Stimulated activated CD4-positive, alpha-beta T cell treated with anti-CD3 and anti-CD28 coated beads, Interleukin-15, amount 100 ng/mL, for 1 hour (primary cell): ENCODE measurements at regions not wholly inside any gene's neighbourhood (a gene's known extent, or its start where the extent isn't known, plus 50 kb on each side); places are given as distances from the start of the nearest gene placed in this dataset.

Experiments used
- DNase-seq, 2 donors: peaks; one replicate each; pipeline ENCODE4 v3.0.0-alpha.2; 2020; ENCODE audit warnings: low read depth in 1 of 2, low spot score in 1 of 2

GRCh38 chr5:68698025-68698940 is 395.5 kb upstream of the SLC30A5 start:
- no peak for DNase-seq

- no peak for DNase-seq
Measured at GRCh38 chr5:68699966-68700365, 393.8 kb upstream of the SLC30A5 start.

- no peak for DNase-seq
Measured at GRCh38 chr5:68707575-68707974, 386.2 kb upstream of the SLC30A5 start.

GRCh38 chr5:68708156-68708841 is 385.5 kb upstream of the SLC30A5 start:
- no peak for DNase-seq

GRCh38 chr5:68708842-68709170 is 385.0 kb upstream of the SLC30A5 start:
- no peak for DNase-seq

- no peak for DNase-seq
Measured at GRCh38 chr5:68709239-68709638, 384.6 kb upstream of the SLC30A5 start.

GRCh38 chr5:68710514-68710913 is 383.3 kb upstream of the SLC30A5 start:
- no peak for DNase-seq

- no peak for DNase-seq
Measured at GRCh38 chr5:68711293-68712200, 382.3 kb upstream of the SLC30A5 start.

GRCh38 chr5:68714810-68715209 is 379.0 kb upstream of the SLC30A5 start:
- DNase-seq = no peak

- no peak for DNase-seq
Measured at GRCh38 chr5:68720884-68721610, 372.8 kb upstream of the SLC30A5 start.

- no peak for DNase-seq
Measured at GRCh38 chr5:68722357-68722756, 371.5 kb upstream of the SLC30A5 start.

- no peak for DNase-seq
Measured at GRCh38 chr5:68725905-68726683, 367.7 kb upstream of the SLC30A5 start.

GRCh38 chr5:68727931-68728330 is 365.9 kb upstream of the SLC30A5 start:
- DNase-seq = no peak

- no peak for DNase-seq
Measured at GRCh38 chr5:68729678-68730077, 364.1 kb upstream of the SLC30A5 start.

GRCh38 chr5:68730220-68730978 is 363.4 kb upstream of the SLC30A5 start:
- DNase-seq = no peak

GRCh38 chr5:68730979-68731654 is 362.7 kb upstream of the SLC30A5 start:
- DNase-seq = no peak

GRCh38 chr5:68732251-68732650 is 361.6 kb upstream of the SLC30A5 start:
- no peak for DNase-seq

- no peak for DNase-seq
Measured at GRCh38 chr5:68734781-68735180, 359.0 kb upstream of the SLC30A5 start.

GRCh38 chr5:68738236-68738635 is 355.6 kb upstream of the SLC30A5 start:
- no peak for DNase-seq
